GM08714 (cell line): ENCODE measurements at regions not wholly inside any gene's neighbourhood (a gene's known extent, or its start where the extent isn't known, plus 50 kb on each side); places are given as distances from the start of the nearest gene placed in this dataset.
"Not testable (repeated sequence)": the region's sequence is repeated elsewhere in the genome, so short reads cannot be mapped to it uniquely, and the experiment has no call there.

Source experiments
- H3K4me3 ChIP-seq: fragments of 200-500 bp; sonication (Bioruptor generic); 2 replicates; pipeline ENCODE4 v1.5.1; 2014; ENCODE audit warnings: mild to moderate bottlenecking, low read length, inconsistent platforms
- ZNF274 ChIP-seq: IDR thresholded peaks from 2 replicates; pipeline ENCODE4 v1.6.1; 2012; ENCODE audit warnings: mild to moderate bottlenecking, low read depth, low read length

GRCh38 chr3:197459571-197459970, 96.2 kb downstream of the BDH1 start:
- H3K4me3 ChIP-seq = not testable (repeated sequence)

GRCh38 chr3:197458906-197459470, 96.8 kb downstream of the BDH1 start:
- no peak for TF ChIP-seq ZNF274
- no peak overlapping the region for H3K4me3 ChIP-seq

- TF ChIP-seq ZNF274 = no peak
- H3K4me3 ChIP-seq = no peak overlapping the region
Observed at GRCh38 chr3:197458179-197458707, 97.5 kb downstream of the BDH1 start.

- no peak for TF ChIP-seq ZNF274
Observed at GRCh38 chr3:197456261-197457091, 99.3 kb downstream of the BDH1 start.

GRCh38 chr3:197454841-197455240, 100.9 kb downstream of the BDH1 start:
- H3K4me3 ChIP-seq = not testable (repeated sequence)

More at GRCh38 chr3:197456261-197457091, 99.3 kb downstream of the BDH1 start:
- peak overlapping the region; percentile 60; the same call in 1 of the 2 replicates for H3K4me3 ChIP-seq

GRCh38 chr3:197454014-197454413, 101.8 kb downstream of the BDH1 start:
- no peak overlapping the region for H3K4me3 ChIP-seq
- no peak for TF ChIP-seq ZNF274

GRCh38 chr3:197450810-197451209, 105.0 kb downstream of the BDH1 start:
- TF ChIP-seq ZNF274 = no peak
- H3K4me3 ChIP-seq = no peak overlapping the region

GRCh38 chr3:197450308-197450707, 105.5 kb downstream of the BDH1 start:
- TF ChIP-seq ZNF274 = no peak
- no peak overlapping the region for H3K4me3 ChIP-seq

GRCh38 chr3:197449181-197449580, 106.6 kb downstream of the BDH1 start:
- not testable (repeated sequence) for H3K4me3 ChIP-seq

GRCh38 chr3:197447781-197448180, 108.0 kb downstream of the BDH1 start:
- H3K4me3 ChIP-seq = not testable (repeated sequence)

GRCh38 chr3:197447057-197447456, 108.7 kb downstream of the BDH1 start:
- TF ChIP-seq ZNF274 = no peak
- no peak overlapping the region for H3K4me3 ChIP-seq

- no peak overlapping the region for H3K4me3 ChIP-seq
- TF ChIP-seq ZNF274 = no peak
Observed at GRCh38 chr3:197446700-197447056, 109.1 kb downstream of the BDH1 start.

GRCh38 chr3:197445896-197446699, 109.7 kb downstream of the BDH1 start:
- no peak for TF ChIP-seq ZNF274
- no peak overlapping the region for H3K4me3 ChIP-seq

- no peak overlapping the region for H3K4me3 ChIP-seq
- TF ChIP-seq ZNF274 = no peak
Observed at GRCh38 chr3:197444793-197445379, 110.9 kb downstream of the BDH1 start.
